GM12872 (cell line): ENCODE measurements at regions not wholly inside any gene's neighbourhood (a gene's known extent, or its start where the extent isn't known, plus 50 kb on each side); places are given as distances from the start of the nearest gene placed in this dataset.

Experiments used
- CTCF ChIP-seq: IDR thresholded peaks from 3 replicates; pipeline ENCODE4 v1.5.1; 2011; ENCODE audit warnings: low read depth, mild to moderate bottlenecking, low read length, moderate library complexity; ENCODE audit not compliant: insufficient read depth

- TF ChIP-seq CTCF: no peak
Observed at GRCh38 chr4:31788676-31789075, 1068.5 kb downstream of the PCDH7 start.

- no peak for TF ChIP-seq CTCF
Observed at GRCh38 chr4:31791666-31792065, 1071.5 kb downstream of the PCDH7 start.

- no peak for TF ChIP-seq CTCF
Observed at GRCh38 chr4:31793907-31794306, 1073.7 kb downstream of the PCDH7 start.

- TF ChIP-seq CTCF: no peak
Observed at GRCh38 chr4:31803526-31804195, 1083.5 kb downstream of the PCDH7 start.

GRCh38 chr4:31807036-31807435 is 1086.9 kb downstream of the PCDH7 start:
- TF ChIP-seq CTCF: no peak

- TF ChIP-seq CTCF: no peak
Observed at GRCh38 chr4:31844350-31844749, 1124.2 kb downstream of the PCDH7 start.

- TF ChIP-seq CTCF: no peak
Observed at GRCh38 chr4:31851946-31852345, 1131.8 kb downstream of the PCDH7 start.

GRCh38 chr4:31877429-31877828 is 1157.3 kb downstream of the PCDH7 start:
- TF ChIP-seq CTCF: no peak
